HepG2 (cell line): ENCODE measurements at regions not wholly inside any gene's neighbourhood (a gene's known extent, or its start where the extent isn't known, plus 50 kb on each side); places are given as distances from the start of the nearest gene placed in this dataset.

Experiments used
- ATAC-seq: fragments of 200-7000 bp; cut with Tn5 transposase; 3 replicates; pipeline ENCODE4 v1.9.1; 2020; ENCODE audit warnings: mild to moderate bottlenecking, moderate library complexity
- BruUV-seq: library from RNA; stranded (reverse); fragments of 400-500 nt; replicated peaks from 2 replicates; lab custom pipeline; 2021; lab: Mats Ljungman, UMichigan
- CTCF ChIA-PET: fragments of 300-600 bp; formaldehyde crosslinking; extraction: SDS; loops from one replicate; lab custom pipeline; 2021; ENCODE audit warnings: low total read pairs, inconsistent platforms, low intra/inter-chr PET ratio; lab: Yijun Ruan, JAX
- POLR2A ChIA-PET: fragments of 350-600 bp; sonication (Branson Sonifier 250); formaldehyde crosslinking; loops from one replicate; lab custom pipeline; 2020; ENCODE audit warnings: antibody characterized with exemption, inconsistent platforms; lab: Yijun Ruan, JAX
- DNase-seq: peaks from one replicate; pipeline ENCODE4 v3.0.0-alpha.2; 2015; ENCODE audit warnings: low spot score
- FAIRE-seq: peaks from 3 replicates; lab custom pipeline; 2011; peaks lifted over from hg19 to GRCh38; lab: Jason Lieb, UNC
- H2AFZ ChIP-seq: one replicate; pipeline ENCODE4 v1.6.1; 2011; ENCODE audit warnings: low read length, inconsistent platforms
- H3K27ac ChIP-seq: fragments of 300-600 bp; 3 replicates; pipeline ENCODE4 v1.8.0; 2011; ENCODE audit warnings: mixed run types, mild to moderate bottlenecking, mixed read lengths, low read length, inconsistent platforms; ENCODE audit not compliant: insufficient read depth; ENCODE audit errors: extremely low read length
- H3K27me3 ChIP-seq, 2 experiments: fragments of 200-600 bp in 1 of 2; 2 replicates in 1 of 2; 3 replicates in 1 of 2; pipeline versions ENCODE4 v1.6.0 to v1.8.0; 2011; ENCODE audit warnings: low read length in 2 of 2, mild to moderate bottlenecking in 2 of 2, moderate library complexity in 2 of 2, inconsistent platforms in 1 of 2; ENCODE audit not compliant: insufficient read depth in 2 of 2, control insufficient read depth in 1 of 2
- H3K36me3 ChIP-seq, 2 experiments: fragments of 200-600 bp in 1 of 2; replicated peaks in 1 of 2; 2 replicates in 1 of 2; 3 replicates in 1 of 2; pipeline versions ENCODE4 v1.5.1 to v1.8.0; 2011; ENCODE audit warnings: low read length in 2 of 2, inconsistent platforms in 1 of 2; ENCODE audit not compliant: insufficient read depth in 2 of 2, control insufficient read depth in 1 of 2
- H3K4me1 ChIP-seq: 2 replicates; pipeline ENCODE4 v1.5.1; 2012; ENCODE audit warnings: low read length, inconsistent platforms; ENCODE audit not compliant: insufficient read depth
- H3K4me2 ChIP-seq: 2 replicates; pipeline ENCODE4 v1.6.0; 2011; ENCODE audit warnings: low read depth, low read length, inconsistent platforms
- H3K4me3 ChIP-seq, 3 experiments: fragments of 200-600 bp in 1 of 3; sonication (generic), shearing (Covaris generic) in 1 of 3; replicated peaks in 1 of 3; 2 replicates each; pipeline ENCODE4 v1.5.1; 2011 to 2016; ENCODE audit warnings: low read length in 3 of 3, inconsistent platforms in 2 of 3, low read depth in 2 of 3, mild to moderate bottlenecking in 2 of 3, control low read depth in 1 of 3, mixed read lengths in 1 of 3; ENCODE audit not compliant: insufficient read depth in 1 of 3
- H3K79me2 ChIP-seq: one replicate; pipeline ENCODE4 v1.6.1; 2011; ENCODE audit warnings: low read length, inconsistent platforms; ENCODE audit not compliant: insufficient read depth
- H3K9ac ChIP-seq: 2 replicates; pipeline ENCODE4 v1.6.0; 2011; ENCODE audit warnings: mild to moderate bottlenecking, low read depth, low read length, inconsistent platforms; ENCODE audit not compliant: insufficient read depth
- H3K9me3 ChIP-seq: 2 replicates; pipeline ENCODE4 v1.5.1; 2012; ENCODE audit warnings: mild to moderate bottlenecking, low read length
- H4K20me1 ChIP-seq: 2 replicates; pipeline ENCODE4 v1.6.0; 2011; ENCODE audit warnings: inconsistent platforms, mild to moderate bottlenecking, low read length, moderate library complexity; ENCODE audit not compliant: insufficient read depth
- GTF2F1 ChIP-seq: fragments of 150-350 bp; IDR thresholded peaks from 2 replicates; pipeline ENCODE4 v1.6.1; 2014; ENCODE audit warnings: low read length
- HIVEP1 ChIP-seq: sonication (generic); formaldehyde crosslinking; IDR thresholded peaks from 2 replicates; pipeline ENCODE4 v1.4.0; 2020; ENCODE audit warnings: mild to moderate bottlenecking, missing genetic modification reagents
- KLF16 ChIP-seq, 2 experiments: sonication (generic) in 1 of 2; formaldehyde crosslinking in 1 of 2; IDR thresholded peaks; 2 replicates each; pipeline versions ENCODE4 v1.6.1 to v1.8.0; 2016 to 2023; ENCODE audit warnings: missing genetic modification reagents in 2 of 2, missing compliant biosample characterization in 1 of 2
- SP2 ChIP-seq: sonication (generic); formaldehyde crosslinking; IDR thresholded peaks from 2 replicates; pipeline ENCODE4 v1.5.1; 2020; ENCODE audit warnings: mild to moderate bottlenecking, missing genetic modification reagents
- WIZ ChIP-seq: sonication (generic); formaldehyde crosslinking; IDR thresholded peaks from 2 replicates; pipeline ENCODE4 v1.5.1; 2020; ENCODE audit warnings: mild to moderate bottlenecking, missing genetic modification reagents
- ZNF484 ChIP-seq: sonication (generic); formaldehyde crosslinking; IDR thresholded peaks from 2 replicates; pipeline ENCODE4 v1.5.1; 2020; ENCODE audit warnings: mild to moderate bottlenecking, low read depth, missing genetic modification reagents, borderline replicate concordance
- ZNF580 ChIP-seq: IDR thresholded peaks from 2 replicates; pipeline ENCODE4 v1.6.1; 2016; ENCODE audit warnings: low read depth, borderline replicate concordance
- ZSCAN30 ChIP-seq: sonication (generic); formaldehyde crosslinking; IDR thresholded peaks from 2 replicates; pipeline ENCODE4 v1.5.0; 2020; ENCODE audit warnings: mild to moderate bottlenecking, missing genetic modification reagents
- WGBS: methylation state at CpG from one replicate; pipeline ENCODE4 v1.1.6; 2017; ENCODE audit warnings: low lambda C conversion rate; 5-methylcytosine and 5-hydroxymethylcytosine counted together
- in situ Hi-C: cut with HindIII; loops from 2 replicates; pipeline ENCODE4 v1.10.0; 2017; ENCODE audit warnings: low pct_unique_long_range_greater_than_20kb; ENCODE audit not compliant: extremely low pct_ligation_motif_present
- intact Hi-C: fragments of 100-400 bp; cut with micrococcal nuclease; formaldehyde crosslinking; loops from one replicate; pipeline ENCODE4 v1.10.0; 2022; ENCODE audit not compliant: unreplicated experiment
- TF ChIP-seq, protein P1 (sequence below): sonication (generic); formaldehyde crosslinking; IDR thresholded peaks from 2 replicates; pipeline ENCODE4 v1.4.0; 2020; ENCODE audit warnings: missing genetic modification reagents
- TF ChIP-seq, protein P2 (sequence below): IDR thresholded peaks from 2 replicates; pipeline ENCODE4 v1.6.1; 2016; ENCODE audit warnings: missing biosample characterization, missing genetic modification reagents, low read depth
- TF ChIP-seq, protein P3 (sequence below): sonication (generic); formaldehyde crosslinking; conservative IDR thresholded peaks from 2 replicates; pipeline ENCODE4 v1.4.0; 2020; ENCODE audit warnings: mild to moderate bottlenecking, missing genetic modification reagents, moderate library complexity

GRCh38 chr3:24601066-24601939 is 106.7 kb upstream of the THRB start:
- H4K20me1 ChIP-seq: no peaks in the 10 kb centered on the region
- no TSS peak for BruUV-seq
- ChIA-PET CTCF (no interaction called here), POLR2A (no interaction called here)
- no peak for TF ChIP-seq ZNF484
- TF ChIP-seq KLF16 (CRISPR knock-in tag; IDR thresholded peaks at IDR 0.05): no peak
- TF ChIP-seq GTF2F1: no peak
- TF ChIP-seq WIZ (CRISPR knock-in tag): no peak
- TF ChIP-seq ZNF580 (CRISPR knock-in tag): no peak
- no peak for TF ChIP-seq SP2 (CRISPR knock-in tag)
- TF ChIP-seq, protein P1, sequence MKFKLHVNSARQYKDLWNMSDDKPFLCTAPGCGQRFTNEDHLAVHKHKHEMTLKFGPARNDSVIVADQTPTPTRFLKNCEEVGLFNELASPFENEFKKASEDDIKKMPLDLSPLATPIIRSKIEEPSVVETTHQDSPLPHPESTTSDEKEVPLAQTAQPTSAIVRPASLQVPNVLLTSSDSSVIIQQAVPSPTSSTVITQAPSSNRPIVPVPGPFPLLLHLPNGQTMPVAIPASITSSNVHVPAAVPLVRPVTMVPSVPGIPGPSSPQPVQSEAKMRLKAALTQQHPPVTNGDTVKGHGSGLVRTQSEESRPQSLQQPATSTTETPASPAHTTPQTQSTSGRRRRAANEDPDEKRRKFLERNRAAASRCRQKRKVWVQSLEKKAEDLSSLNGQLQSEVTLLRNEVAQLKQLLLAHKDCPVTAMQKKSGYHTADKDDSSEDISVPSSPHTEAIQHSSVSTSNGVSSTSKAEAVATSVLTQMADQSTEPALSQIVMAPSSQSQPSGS: no peak
- TF ChIP-seq, protein P2, sequence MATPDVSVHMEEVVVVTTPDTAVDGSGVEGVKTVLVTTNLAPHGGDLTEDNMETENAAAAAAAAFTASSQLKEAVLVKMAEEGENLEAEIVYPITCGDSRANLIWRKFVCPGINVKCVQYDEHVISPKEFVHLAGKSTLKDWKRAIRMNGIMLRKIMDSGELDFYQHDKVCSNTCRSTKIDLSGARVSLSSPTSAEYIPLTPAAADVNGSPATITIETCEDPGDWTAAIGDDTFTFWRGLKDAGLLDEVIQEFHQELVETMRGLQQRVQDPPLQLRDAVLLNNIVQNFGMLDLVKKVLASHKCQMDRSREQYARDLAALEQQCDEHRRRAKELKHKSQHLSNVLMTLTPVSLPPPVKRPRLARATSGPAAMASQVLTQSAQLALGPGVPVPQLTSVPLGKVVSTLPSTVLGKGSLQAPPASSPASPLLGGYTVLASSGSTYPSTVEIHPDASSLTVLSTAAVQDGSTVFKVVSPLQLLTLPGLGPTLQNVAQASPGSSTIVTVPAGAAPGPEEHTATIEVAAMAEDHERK: no peak
- TF ChIP-seq, protein P3, sequence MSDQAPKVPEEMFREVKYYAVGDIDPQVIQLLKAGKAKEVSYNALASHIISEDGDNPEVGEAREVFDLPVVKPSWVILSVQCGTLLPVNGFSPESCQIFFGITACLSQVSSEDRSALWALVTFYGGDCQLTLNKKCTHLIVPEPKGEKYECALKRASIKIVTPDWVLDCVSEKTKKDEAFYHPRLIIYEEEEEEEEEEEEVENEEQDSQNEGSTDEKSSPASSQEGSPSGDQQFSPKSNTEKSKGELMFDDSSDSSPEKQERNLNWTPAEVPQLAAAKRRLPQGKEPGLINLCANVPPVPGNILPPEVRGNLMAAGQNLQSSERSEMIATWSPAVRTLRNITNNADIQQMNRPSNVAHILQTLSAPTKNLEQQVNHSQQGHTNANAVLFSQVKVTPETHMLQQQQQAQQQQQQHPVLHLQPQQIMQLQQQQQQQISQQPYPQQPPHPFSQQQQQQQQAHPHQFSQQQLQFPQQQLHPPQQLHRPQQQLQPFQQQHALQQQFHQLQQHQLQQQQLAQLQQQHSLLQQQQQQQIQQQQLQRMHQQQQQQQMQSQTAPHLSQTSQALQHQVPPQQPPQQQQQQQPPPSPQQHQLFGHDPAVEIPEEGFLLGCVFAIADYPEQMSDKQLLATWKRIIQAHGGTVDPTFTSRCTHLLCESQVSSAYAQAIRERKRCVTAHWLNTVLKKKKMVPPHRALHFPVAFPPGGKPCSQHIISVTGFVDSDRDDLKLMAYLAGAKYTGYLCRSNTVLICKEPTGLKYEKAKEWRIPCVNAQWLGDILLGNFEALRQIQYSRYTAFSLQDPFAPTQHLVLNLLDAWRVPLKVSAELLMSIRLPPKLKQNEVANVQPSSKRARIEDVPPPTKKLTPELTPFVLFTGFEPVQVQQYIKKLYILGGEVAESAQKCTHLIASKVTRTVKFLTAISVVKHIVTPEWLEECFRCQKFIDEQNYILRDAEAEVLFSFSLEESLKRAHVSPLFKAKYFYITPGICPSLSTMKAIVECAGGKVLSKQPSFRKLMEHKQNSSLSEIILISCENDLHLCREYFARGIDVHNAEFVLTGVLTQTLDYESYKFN (CRISPR knock-in tag): no peak
- no peak for TF ChIP-seq ZSCAN30 (CRISPR knock-in tag)
- TF ChIP-seq HIVEP1 (CRISPR knock-in tag): no peak
- H3K36me3 ChIP-seq: no peaks in the 10 kb centered on the region
- in situ Hi-C loops (no loop called here), intact Hi-C loops (no loop called here)
- no peak overlapping the region for H3K4me3 ChIP-seq
- no peaks in the 10 kb centered on the region for H3K79me2 ChIP-seq
- H3K4me1 ChIP-seq: peaks cover 23% of the 10 kb centered on the region
- WGBS: 58% methylated on average over 13 of the region's 13 CpGs
- no peaks in the 10 kb centered on the region for H3K9me3 ChIP-seq
- no peak overlapping the region for H3K4me2 ChIP-seq
- no peak for DNase-seq
- H3K9ac ChIP-seq: no peak overlapping the region
- H3K27me3 ChIP-seq: no peaks in the 10 kb centered on the region
- no peak for ATAC-seq
- H3K27ac ChIP-seq: no peak overlapping the region
- H2AFZ ChIP-seq: no peak overlapping the region
- no peak for FAIRE-seq
